ENCODE measurements at regions not wholly inside any gene's neighbourhood (a gene's known extent, or its start where the extent isn't known, plus 50 kb on each side); places are given as distances from the start of the nearest gene placed in this dataset.
"Not testable (repeated sequence)": the region's sequence is repeated elsewhere in the genome, so short reads cannot be mapped to it uniquely, and the experiment has no call there.

GRCh38 chr16:29191636-29192180 lies 206.9 kb downstream of the LAT start:
- H3K27ac ChIP-seq (ENCODE audit: low read depth in 1 of 2, low read length in 2 of 2); ATAC-seq (ENCODE audit: low FRiP score); intact Hi-C loops (cut with DNase I); H3K9me3 ChIP-seq (ENCODE audit: control insufficient read depth, low read length); H3K27me3 ChIP-seq (ENCODE audit: control insufficient read depth in 1 of 2, insufficient read depth in 2 of 2, low read length in 1 of 2); H3K4me1 ChIP-seq (ENCODE audit: control insufficient read depth in 1 of 2, insufficient read depth in 2 of 2, low read length in 2 of 2); H3K4me3 ChIP-seq (ENCODE audit: low read length in 2 of 2); H3K36me3 ChIP-seq (ENCODE audit: control insufficient read depth in 1 of 2, insufficient read depth in 2 of 2, low read length in 1 of 2): not testable (repeated sequence)
- peak; percentile 23 to 56 for DNase-seq
- 96 to 97% methylated on average over 10 to 12 of the region's 12 CpGs for WGBS, 2 donors

DNA sequence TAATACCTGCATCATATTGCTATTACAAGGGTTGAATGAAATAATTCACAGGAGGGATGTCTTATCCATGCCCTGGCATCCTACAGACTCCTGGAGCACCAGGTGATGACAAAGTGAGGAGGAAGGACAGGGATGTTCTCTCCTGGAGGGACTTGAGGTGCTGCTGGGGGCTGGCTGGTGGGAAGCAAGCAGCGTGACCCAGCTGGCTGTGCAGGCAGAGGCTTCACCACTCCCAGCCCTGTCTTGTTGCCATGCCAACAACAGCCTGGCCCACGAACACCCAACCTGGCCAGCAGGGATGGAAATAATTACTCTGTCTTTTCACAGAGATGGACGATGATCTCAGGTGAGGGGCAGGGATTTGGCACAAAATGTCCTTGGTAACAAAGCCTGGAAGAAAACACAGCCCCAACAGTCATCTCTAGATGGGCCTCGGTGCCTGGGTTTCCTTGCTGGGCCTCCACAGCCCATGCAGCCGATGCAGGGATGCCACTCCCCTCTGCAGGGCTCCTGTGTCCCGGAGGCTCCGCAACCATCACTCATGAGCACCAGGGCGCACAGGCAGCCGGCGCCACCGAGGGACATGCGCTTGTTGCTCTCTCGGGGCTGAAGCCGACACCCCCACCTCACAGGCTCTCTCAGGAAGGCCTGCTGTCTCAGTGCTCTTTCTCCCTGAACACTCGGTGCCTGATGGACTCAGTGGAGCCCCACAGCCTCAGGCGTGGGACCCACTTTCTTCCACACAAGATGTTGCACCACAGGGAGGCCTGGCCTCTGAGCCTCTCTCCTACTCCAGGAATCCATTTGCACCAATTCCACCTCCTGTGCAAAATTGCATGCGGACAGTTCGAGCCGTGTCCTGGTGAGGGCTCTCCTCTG lies 205.9 kb downstream of the LAT start:
- 78 to 80% methylated on average over 18 of the region's 19 CpGs for WGBS, 2 donors
- H3K9me3 ChIP-seq (ENCODE audit: control insufficient read depth, low read length); H3K27me3 ChIP-seq (ENCODE audit: control insufficient read depth in 1 of 2, insufficient read depth in 2 of 2, low read length in 1 of 2); intact Hi-C loops (cut with DNase I); H3K4me1 ChIP-seq (ENCODE audit: control insufficient read depth in 1 of 2, insufficient read depth in 2 of 2, low read length in 2 of 2); H3K4me3 ChIP-seq (ENCODE audit: low read length in 2 of 2); H3K27ac ChIP-seq (ENCODE audit: low read depth in 1 of 2, low read length in 2 of 2); ATAC-seq (ENCODE audit: low FRiP score); H3K36me3 ChIP-seq (ENCODE audit: control insufficient read depth in 1 of 2, insufficient read depth in 2 of 2, low read length in 1 of 2): not testable (repeated sequence)
- peak; percentile 23 to 55 for DNase-seq

GRCh38 chr16:29188806-29189205 lies 204.0 kb downstream of the LAT start:
- H3K4me3 ChIP-seq (ENCODE audit: low read length in 2 of 2); H3K27ac ChIP-seq (ENCODE audit: low read depth in 1 of 2, low read length in 2 of 2); H3K9me3 ChIP-seq (ENCODE audit: control insufficient read depth, low read length); intact Hi-C loops (cut with DNase I); H3K36me3 ChIP-seq (ENCODE audit: control insufficient read depth in 1 of 2, insufficient read depth in 2 of 2, low read length in 1 of 2); ATAC-seq (ENCODE audit: low FRiP score); H3K4me1 ChIP-seq (ENCODE audit: control insufficient read depth in 1 of 2, insufficient read depth in 2 of 2, low read length in 2 of 2); H3K27me3 ChIP-seq (ENCODE audit: control insufficient read depth in 1 of 2, insufficient read depth in 2 of 2, low read length in 1 of 2): not testable (repeated sequence)
- WGBS, 2 donors, result 91 to 95% methylated on average over 9 of the region's 9 CpGs
- DNase-seq, result peak in 1 of 2 donors; percentile 44

- H3K4me3 ChIP-seq (ENCODE audit: low read length in 2 of 2); intact Hi-C loops (cut with DNase I); H3K27me3 ChIP-seq (ENCODE audit: control insufficient read depth in 1 of 2, insufficient read depth in 2 of 2, low read length in 1 of 2); H3K27ac ChIP-seq (ENCODE audit: low read depth in 1 of 2, low read length in 2 of 2); H3K9me3 ChIP-seq (ENCODE audit: control insufficient read depth, low read length); H3K4me1 ChIP-seq (ENCODE audit: control insufficient read depth in 1 of 2, insufficient read depth in 2 of 2, low read length in 2 of 2); H3K36me3 ChIP-seq (ENCODE audit: control insufficient read depth in 1 of 2, insufficient read depth in 2 of 2, low read length in 1 of 2); ATAC-seq (ENCODE audit: low FRiP score): not testable (repeated sequence)
- WGBS, 2 donors, result 66 to 71% methylated on average over 34 to 35 of the region's 35 CpGs
- DNase-seq, result peak in 1 of 2 donors; percentile 70
Measured at GRCh38 chr16:29186306-29187220, 201.7 kb downstream of the LAT start.

- DNase-seq, result peak in 1 of 2 donors; percentile 50
- H3K4me3 ChIP-seq (ENCODE audit: low read length in 2 of 2); H3K27me3 ChIP-seq (ENCODE audit: control insufficient read depth in 1 of 2, insufficient read depth in 2 of 2, low read length in 1 of 2); H3K36me3 ChIP-seq (ENCODE audit: control insufficient read depth in 1 of 2, insufficient read depth in 2 of 2, low read length in 1 of 2); H3K4me1 ChIP-seq (ENCODE audit: control insufficient read depth in 1 of 2, insufficient read depth in 2 of 2, low read length in 2 of 2); ATAC-seq (ENCODE audit: low FRiP score); H3K9me3 ChIP-seq (ENCODE audit: control insufficient read depth, low read length); intact Hi-C loops (cut with DNase I); H3K27ac ChIP-seq (ENCODE audit: low read depth in 1 of 2, low read length in 2 of 2): not testable (repeated sequence)
- WGBS, 2 donors, result 88 to 91% methylated on average over 9 of the region's 9 CpGs
Measured at GRCh38 chr16:29185872-29186271, 201.0 kb downstream of the LAT start.

GRCh38 chr16:29184738-29185438 lies 200.0 kb downstream of the LAT start:
- intact Hi-C loops (cut with DNase I); H3K4me3 ChIP-seq (ENCODE audit: low read length in 2 of 2); H3K27ac ChIP-seq (ENCODE audit: low read depth in 1 of 2, low read length in 2 of 2); H3K9me3 ChIP-seq (ENCODE audit: control insufficient read depth, low read length); H3K4me1 ChIP-seq (ENCODE audit: control insufficient read depth in 1 of 2, insufficient read depth in 2 of 2, low read length in 2 of 2); H3K36me3 ChIP-seq (ENCODE audit: control insufficient read depth in 1 of 2, insufficient read depth in 2 of 2, low read length in 1 of 2); H3K27me3 ChIP-seq (ENCODE audit: control insufficient read depth in 1 of 2, insufficient read depth in 2 of 2, low read length in 1 of 2): not testable (repeated sequence)
- ATAC-seq (ENCODE audit: low FRiP score) (peak; percentile 73), DNase-seq (peak; percentile 81 to 82)
- WGBS, 2 donors, result 93% methylated on average over 39 to 41 of the region's 41 CpGs

GRCh38 chr16:29182940-29183868 lies 198.4 kb downstream of the LAT start:
- ATAC-seq (ENCODE audit: low FRiP score); H3K4me3 ChIP-seq (ENCODE audit: low read length in 2 of 2); H3K4me1 ChIP-seq (ENCODE audit: control insufficient read depth in 1 of 2, insufficient read depth in 2 of 2, low read length in 2 of 2); H3K9me3 ChIP-seq (ENCODE audit: control insufficient read depth, low read length); H3K36me3 ChIP-seq (ENCODE audit: control insufficient read depth in 1 of 2, insufficient read depth in 2 of 2, low read length in 1 of 2); H3K27me3 ChIP-seq (ENCODE audit: control insufficient read depth in 1 of 2, insufficient read depth in 2 of 2, low read length in 1 of 2); intact Hi-C loops (cut with DNase I); H3K27ac ChIP-seq (ENCODE audit: low read depth in 1 of 2, low read length in 2 of 2): not testable (repeated sequence)
- DNase-seq, result peak in 1 of 2 donors; percentile 65
- WGBS, 2 donors, result 95 to 97% methylated on average over 21 to 25 of the region's 25 CpGs

All from aorta (tissue), 5 donors.